Neural cell (in vitro differentiated cells): ENCODE measurements at regions not wholly inside any gene's neighbourhood (a gene's known extent, or its start where the extent isn't known, plus 50 kb on each side); places are given as distances from the start of the nearest gene placed in this dataset.

Experiments used
- H2AFZ ChIP-seq: fragments of 200-600, 300-800 bp; sonication (generic), shearing (Covaris generic); 2 replicates; pipeline ENCODE4 v1.6.0; 2014; ENCODE audit warnings: low read depth, mild to moderate bottlenecking, antibody characterized with exemption, low read length, moderate library complexity
- H3F3A ChIP-seq: fragments of 200-600 bp; shearing (Covaris generic); 2 replicates; pipeline ENCODE4 v1.6.1; 2016; ENCODE audit warnings: mild to moderate bottlenecking, moderate library complexity, mixed read lengths, antibody characterized with exemption, low read length; ENCODE audit not compliant: insufficient read depth, poor library complexity, severe bottlenecking
- H3K27ac ChIP-seq: fragments of 200-600, 300-800 bp; sonication (generic), shearing (Covaris generic); 2 replicates; pipeline ENCODE4 v1.5.1; 2014; ENCODE audit warnings: mild to moderate bottlenecking, low read length, moderate library complexity
- H3K27me3 ChIP-seq: fragments of 300-800, 200-600 bp; sonication (generic), shearing (Covaris generic); 2 replicates; pipeline ENCODE4 v1.6.0; 2014; ENCODE audit warnings: mild to moderate bottlenecking, low read depth, low read length, moderate library complexity; ENCODE audit not compliant: insufficient read depth
- H3K36me3 ChIP-seq: fragments of 300-800, 200-600 bp; sonication (generic), shearing (Covaris generic); 2 replicates; pipeline ENCODE4 v1.5.1; 2014; ENCODE audit warnings: mild to moderate bottlenecking, antibody characterized with exemption, low read length, moderate library complexity; ENCODE audit not compliant: insufficient read depth
- H3K4me2 ChIP-seq: fragments of 300-800, 200-600 bp; sonication (generic), shearing (Covaris generic); 2 replicates; pipeline ENCODE4 v1.6.0; 2014; ENCODE audit warnings: mild to moderate bottlenecking, low read length
- H3K4me3 ChIP-seq: fragments of 300-800, 200-600 bp; sonication (generic), shearing (Covaris generic); 2 replicates; pipeline ENCODE4 v1.5.1; 2014; ENCODE audit warnings: mild to moderate bottlenecking, low read length, moderate library complexity
- H3K79me2 ChIP-seq: fragments of 200-600 bp; shearing (Covaris generic); replicated peaks from 2 replicates; pipeline ENCODE4 v1.6.0; 2014; ENCODE audit warnings: mild to moderate bottlenecking, low read length, moderate library complexity; ENCODE audit not compliant: insufficient read depth
- H3K9ac ChIP-seq: fragments of 300-800, 200-600 bp; sonication (generic), shearing (Covaris generic); 2 replicates; pipeline ENCODE4 v1.6.1; 2016; ENCODE audit warnings: mild to moderate bottlenecking, low read length, mixed read lengths
- H3K9me2 ChIP-seq: fragments of 200-600 bp; shearing (Covaris generic); 2 replicates; pipeline ENCODE4 v1.6.1; 2016; ENCODE audit warnings: mild to moderate bottlenecking, low read length, mixed read lengths; ENCODE audit not compliant: insufficient read depth
- H3K9me3 ChIP-seq: fragments of 200-600, 300-800 bp; sonication (generic), shearing (Covaris generic); 2 replicates; pipeline ENCODE4 v1.6.1; 2016; ENCODE audit warnings: mild to moderate bottlenecking, mixed run types, low read length, moderate library complexity, mixed read lengths
- H4K20me1 ChIP-seq: fragments of 200-600 bp; shearing (Covaris generic); 2 replicates; pipeline ENCODE4 v1.6.1; 2016; ENCODE audit warnings: mild to moderate bottlenecking, mixed run types; ENCODE audit not compliant: insufficient read depth
- EP300 ChIP-seq: fragments of 450-650 bp; conservative IDR thresholded peaks from 2 replicates; pipeline ENCODE4 v1.6.1; 2014; ENCODE audit warnings: antibody characterized with exemption, mild to moderate bottlenecking, moderate library complexity; ENCODE audit not compliant: poor library complexity, severe bottlenecking
- EZH2 ChIP-seq: fragments of 200-600, 300-800 bp; shearing (Covaris generic), sonication (generic); IDR thresholded peaks from 2 replicates; pipeline ENCODE4 v1.6.1; 2014; ENCODE audit warnings: antibody characterized with exemption, low read length, borderline replicate concordance, mild to moderate bottlenecking; ENCODE audit not compliant: insufficient read depth, poor library complexity, severe bottlenecking
- MXI1 ChIP-seq: fragments of 450-650 bp; conservative IDR thresholded peaks from 2 replicates; pipeline ENCODE4 v1.6.1; 2014; ENCODE audit warnings: antibody characterized with exemption, mild to moderate bottlenecking; ENCODE audit not compliant: poor library complexity, severe bottlenecking
- POLR2AphosphoS5 ChIP-seq: IDR thresholded peaks from 2 replicates; pipeline ENCODE4 v1.6.1; 2012
- RAD21 ChIP-seq: fragments of 450-650 bp; conservative IDR thresholded peaks from 2 replicates; pipeline ENCODE4 v1.6.1; 2014; ENCODE audit warnings: antibody characterized with exemption, mild to moderate bottlenecking, moderate library complexity
- SMC3 ChIP-seq: fragments of 450-650 bp; conservative IDR thresholded peaks from 2 replicates; pipeline ENCODE4 v1.6.1; 2014; ENCODE audit warnings: antibody characterized with exemption, mild to moderate bottlenecking, moderate library complexity; ENCODE audit not compliant: poor library complexity
- TAF1 ChIP-seq: IDR thresholded peaks from 2 replicates; pipeline ENCODE4 v1.6.1; 2012; ENCODE audit warnings: low read depth
- TF ChIP-seq, protein P1 (sequence below): IDR thresholded peaks from 2 replicates; pipeline ENCODE4 v1.6.1; 2012; ENCODE audit warnings: borderline replicate concordance
- TF ChIP-seq, protein P2 (sequence below): fragments of 450-650 bp; IDR thresholded peaks from 2 replicates; pipeline ENCODE4 v1.5.1; 2014; ENCODE audit warnings: antibody characterized with exemption, mild to moderate bottlenecking, moderate library complexity; ENCODE audit not compliant: poor library complexity, severe bottlenecking

DNA sequence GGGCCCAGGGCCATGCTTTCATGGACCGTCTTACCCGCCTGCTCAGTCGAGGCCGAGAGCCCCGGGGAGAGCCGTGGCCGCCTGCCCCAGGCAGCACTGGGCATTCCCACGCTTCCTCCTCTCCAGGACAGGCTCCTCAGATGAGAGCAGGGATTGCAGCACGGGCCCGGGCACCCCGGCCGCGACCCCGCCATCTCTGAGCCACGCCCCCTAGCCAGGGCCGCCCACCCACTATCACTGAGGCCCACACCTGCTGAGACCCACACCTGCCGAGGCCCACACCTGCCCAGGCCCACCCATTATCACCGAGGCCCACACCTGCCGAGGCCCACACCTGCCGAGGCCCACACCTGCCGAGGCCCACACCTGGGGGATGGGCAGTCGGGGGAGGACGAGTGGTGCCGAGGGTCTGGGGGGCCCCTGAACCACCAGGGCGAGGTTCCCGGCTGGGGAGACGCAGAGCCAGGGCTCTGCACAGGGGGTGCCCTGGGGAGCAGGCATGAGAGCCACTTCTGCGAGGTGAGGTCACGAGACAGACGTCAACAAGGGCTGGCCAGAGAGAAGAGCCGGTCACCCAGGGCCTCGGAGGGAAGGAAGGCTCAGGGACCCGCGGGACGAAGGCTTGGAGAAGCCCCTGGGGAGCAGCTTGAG lies 235.6 kb downstream of the ERMARD start:
- H3K4me2 ChIP-seq: no peak overlapping the region
- no peak overlapping the region for H3K27ac ChIP-seq
- TF ChIP-seq, protein P1, sequence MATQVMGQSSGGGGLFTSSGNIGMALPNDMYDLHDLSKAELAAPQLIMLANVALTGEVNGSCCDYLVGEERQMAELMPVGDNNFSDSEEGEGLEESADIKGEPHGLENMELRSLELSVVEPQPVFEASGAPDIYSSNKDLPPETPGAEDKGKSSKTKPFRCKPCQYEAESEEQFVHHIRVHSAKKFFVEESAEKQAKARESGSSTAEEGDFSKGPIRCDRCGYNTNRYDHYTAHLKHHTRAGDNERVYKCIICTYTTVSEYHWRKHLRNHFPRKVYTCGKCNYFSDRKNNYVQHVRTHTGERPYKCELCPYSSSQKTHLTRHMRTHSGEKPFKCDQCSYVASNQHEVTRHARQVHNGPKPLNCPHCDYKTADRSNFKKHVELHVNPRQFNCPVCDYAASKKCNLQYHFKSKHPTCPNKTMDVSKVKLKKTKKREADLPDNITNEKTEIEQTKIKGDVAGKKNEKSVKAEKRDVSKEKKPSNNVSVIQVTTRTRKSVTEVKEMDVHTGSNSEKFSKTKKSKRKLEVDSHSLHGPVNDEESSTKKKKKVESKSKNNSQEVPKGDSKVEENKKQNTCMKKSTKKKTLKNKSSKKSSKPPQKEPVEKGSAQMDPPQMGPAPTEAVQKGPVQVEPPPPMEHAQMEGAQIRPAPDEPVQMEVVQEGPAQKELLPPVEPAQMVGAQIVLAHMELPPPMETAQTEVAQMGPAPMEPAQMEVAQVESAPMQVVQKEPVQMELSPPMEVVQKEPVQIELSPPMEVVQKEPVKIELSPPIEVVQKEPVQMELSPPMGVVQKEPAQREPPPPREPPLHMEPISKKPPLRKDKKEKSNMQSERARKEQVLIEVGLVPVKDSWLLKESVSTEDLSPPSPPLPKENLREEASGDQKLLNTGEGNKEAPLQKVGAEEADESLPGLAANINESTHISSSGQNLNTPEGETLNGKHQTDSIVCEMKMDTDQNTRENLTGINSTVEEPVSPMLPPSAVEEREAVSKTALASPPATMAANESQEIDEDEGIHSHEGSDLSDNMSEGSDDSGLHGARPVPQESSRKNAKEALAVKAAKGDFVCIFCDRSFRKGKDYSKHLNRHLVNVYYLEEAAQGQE: no peak
- TF ChIP-seq RAD21 (no peak), EZH2 (no peak), TAF1 (no peak), SMC3 (no peak), POLR2AphosphoS5 (no peak), EP300 (no peak), MXI1 (no peak)
- TF ChIP-seq, protein P2, sequence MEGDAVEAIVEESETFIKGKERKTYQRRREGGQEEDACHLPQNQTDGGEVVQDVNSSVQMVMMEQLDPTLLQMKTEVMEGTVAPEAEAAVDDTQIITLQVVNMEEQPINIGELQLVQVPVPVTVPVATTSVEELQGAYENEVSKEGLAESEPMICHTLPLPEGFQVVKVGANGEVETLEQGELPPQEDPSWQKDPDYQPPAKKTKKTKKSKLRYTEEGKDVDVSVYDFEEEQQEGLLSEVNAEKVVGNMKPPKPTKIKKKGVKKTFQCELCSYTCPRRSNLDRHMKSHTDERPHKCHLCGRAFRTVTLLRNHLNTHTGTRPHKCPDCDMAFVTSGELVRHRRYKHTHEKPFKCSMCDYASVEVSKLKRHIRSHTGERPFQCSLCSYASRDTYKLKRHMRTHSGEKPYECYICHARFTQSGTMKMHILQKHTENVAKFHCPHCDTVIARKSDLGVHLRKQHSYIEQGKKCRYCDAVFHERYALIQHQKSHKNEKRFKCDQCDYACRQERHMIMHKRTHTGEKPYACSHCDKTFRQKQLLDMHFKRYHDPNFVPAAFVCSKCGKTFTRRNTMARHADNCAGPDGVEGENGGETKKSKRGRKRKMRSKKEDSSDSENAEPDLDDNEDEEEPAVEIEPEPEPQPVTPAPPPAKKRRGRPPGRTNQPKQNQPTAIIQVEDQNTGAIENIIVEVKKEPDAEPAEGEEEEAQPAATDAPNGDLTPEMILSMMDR: no peak
- no peaks in the 10 kb centered on the region for H4K20me1 ChIP-seq
- no peaks in the 10 kb centered on the region for H3K79me2 ChIP-seq
- no peak overlapping the region for H2AFZ ChIP-seq
- no peak overlapping the region for H3K9ac ChIP-seq
- H3K36me3 ChIP-seq: no peaks in the 10 kb centered on the region
- H3F3A ChIP-seq: no peaks in the 10 kb centered on the region
- H3K27me3 ChIP-seq: no peaks in the 10 kb centered on the region
- H3K9me2 ChIP-seq: no peaks in the 10 kb centered on the region
- H3K9me3 ChIP-seq: no peaks in the 10 kb centered on the region
- no peak overlapping the region for H3K4me3 ChIP-seq

DNA sequence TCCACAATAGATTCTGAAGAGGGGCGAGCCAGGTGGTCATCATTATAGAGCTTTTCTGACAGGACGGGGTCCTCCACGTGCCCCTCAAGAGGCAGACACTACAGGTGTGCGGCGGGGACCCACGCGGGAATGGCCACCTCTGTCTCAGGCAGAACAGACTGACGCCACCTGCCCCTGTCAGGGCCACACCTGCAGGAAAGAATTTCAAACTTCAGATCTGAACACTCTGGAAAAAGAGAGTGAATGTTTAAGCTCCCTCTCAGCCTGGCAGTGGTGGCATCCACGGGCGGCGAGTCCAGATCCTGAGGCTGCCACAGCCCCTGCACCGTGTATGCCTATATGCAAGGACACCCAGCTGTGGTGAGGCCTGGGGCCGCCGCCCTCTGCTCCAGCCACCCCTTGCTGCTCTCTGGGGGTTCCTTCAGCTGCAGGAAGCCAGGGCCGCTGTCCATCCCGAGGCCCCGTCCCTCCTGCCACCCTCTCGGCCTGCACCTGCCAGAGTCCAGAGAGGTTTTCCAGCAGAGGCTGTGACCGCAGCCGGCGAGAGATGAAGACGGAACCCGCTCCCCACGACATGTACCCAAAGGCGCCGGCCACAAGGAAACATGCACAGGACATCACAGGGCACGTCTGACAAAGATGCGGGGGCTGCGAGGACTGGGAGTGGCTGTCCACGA lies 234.9 kb downstream of the ERMARD start:
- no peak overlapping the region for H3K27ac ChIP-seq
- TF ChIP-seq RAD21 (no peak), POLR2AphosphoS5 (no peak), SMC3 (no peak), MXI1 (no peak), EZH2 (no peak)
- TF ChIP-seq, protein P1: no peak
- no peak overlapping the region for H3K9ac ChIP-seq
- H2AFZ ChIP-seq: no peak overlapping the region
- no peaks in the 10 kb centered on the region for H3K9me2 ChIP-seq
- no peaks in the 10 kb centered on the region for H4K20me1 ChIP-seq
- H3K4me2 ChIP-seq: no peak overlapping the region
- no peaks in the 10 kb centered on the region for H3K36me3 ChIP-seq
- H3K79me2 ChIP-seq: no peaks in the 10 kb centered on the region
- no peaks in the 10 kb centered on the region for H3K27me3 ChIP-seq
- no peak overlapping the region for H3K4me3 ChIP-seq
- H3F3A ChIP-seq: no peaks in the 10 kb centered on the region
- H3K9me3 ChIP-seq: no peaks in the 10 kb centered on the region
